GM12878 (cell line): ENCODE measurements at regions not wholly inside any gene's neighbourhood (a gene's known extent, or its start where the extent isn't known, plus 50 kb on each side); places are given as distances from the start of the nearest gene placed in this dataset.

Source experiments
- ATAC-seq: fragments of 200-7000 bp; cut with Tn5 transposase; 3 replicates; pipeline ENCODE4 v1.9.1; 2020; ENCODE audit warnings: mild to moderate bottlenecking, moderate library complexity
- BruUV-seq: library from RNA; stranded (reverse); fragments of 400-500 nt; replicated peaks from 2 replicates; lab custom pipeline; 2021; lab: Mats Ljungman, UMichigan
- CTCF ChIA-PET: fragments of 300-600 bp; sonication (Branson Sonifier 250); formaldehyde crosslinking; extraction: SDS; loops from one replicate; lab custom pipeline; 2021; ENCODE audit warnings: inconsistent platforms; lab: Yijun Ruan, JAX
- POLR2A ChIA-PET: fragments of 350-600 bp; formaldehyde crosslinking; extraction: SDS; loops from one replicate; lab custom pipeline; 2021; ENCODE audit warnings: inconsistent platforms; lab: Charles Lee
- RAD21 ChIA-PET: fragments of 300-600 bp; sonication (Branson Sonifier 250); formaldehyde crosslinking; loops from one replicate; lab custom pipeline; 2023; ENCODE audit warnings: antibody characterized with exemption; ENCODE audit not compliant: unreplicated experiment; lab: Charles Lee
- SMC1A ChIA-PET: fragments of 300-600 bp; sonication (Branson Sonifier 250); formaldehyde crosslinking; loops from one replicate; lab custom pipeline; 2023; ENCODE audit not compliant: unreplicated experiment, uncharacterized antibody; lab: Charles Lee
- DNase-seq: peaks from one replicate; pipeline ENCODE4 v3.0.0-alpha.2; 2011; ENCODE audit warnings: low read depth, low spot score
- FAIRE-seq: peaks from 3 replicates; lab custom pipeline; 2011; peaks lifted over from hg19 to GRCh38; lab: Jason Lieb, UNC
- H2AFZ ChIP-seq: 2 replicates; pipeline ENCODE4 v1.6.0; 2011; ENCODE audit warnings: low read depth, low read length, control low read depth; ENCODE audit not compliant: control insufficient read depth
- H3K27ac ChIP-seq: 2 replicates; pipeline ENCODE4 v1.5.1; 2011; ENCODE audit warnings: control low read depth; ENCODE audit not compliant: control insufficient read depth, insufficient read depth
- H3K27me3 ChIP-seq, 2 experiments: replicated peaks in 1 of 2; 2 replicates each; pipeline versions ENCODE4 v1.6.0 to v1.6.1; 2011; ENCODE audit warnings: low read length in 1 of 2; ENCODE audit not compliant: control insufficient read depth in 2 of 2, insufficient read depth in 2 of 2
- H3K36me3 ChIP-seq, 2 experiments: 2 replicates each; pipeline ENCODE4 v1.5.1; 2011; ENCODE audit warnings: low read length in 1 of 2; ENCODE audit not compliant: control insufficient read depth in 2 of 2, insufficient read depth in 2 of 2
- H3K4me1 ChIP-seq: 2 replicates; pipeline ENCODE4 v1.6.1; 2011; ENCODE audit warnings: mild to moderate bottlenecking, low read length, moderate library complexity, mixed read lengths; ENCODE audit not compliant: control insufficient read depth, insufficient read depth
- H3K4me2 ChIP-seq: 2 replicates; pipeline ENCODE4 v1.6.0; 2011; ENCODE audit warnings: control low read depth; ENCODE audit not compliant: control insufficient read depth, insufficient read depth
- H3K4me3 ChIP-seq: fragments of 200-600 bp; sonication (generic); 2 replicates; pipeline ENCODE4 v1.5.1; 2016
- H3K79me2 ChIP-seq: 2 replicates; pipeline ENCODE4 v1.6.0; 2011; ENCODE audit warnings: low read length; ENCODE audit not compliant: control insufficient read depth, insufficient read depth
- H3K9ac ChIP-seq: 2 replicates; pipeline ENCODE4 v1.8.0; 2011; ENCODE audit warnings: low read length, control low read depth, mixed read lengths; ENCODE audit not compliant: control insufficient read depth, insufficient read depth
- H3K9me3 ChIP-seq: replicated peaks from 3 replicates; pipeline ENCODE4 v1.5.1; 2011; ENCODE audit warnings: mild to moderate bottlenecking, low read length; ENCODE audit not compliant: control insufficient read depth, insufficient read depth
- H4K20me1 ChIP-seq: 2 replicates; pipeline ENCODE4 v1.6.0; 2011; ENCODE audit not compliant: control insufficient read depth, insufficient read depth
- BCLAF1 ChIP-seq: fragments of 450-650 bp; IDR thresholded peaks from 2 replicates; pipeline ENCODE4 v1.6.1; 2017; ENCODE audit warnings: antibody characterized with exemption, mild to moderate bottlenecking, moderate library complexity
- CREB1 ChIP-seq: IDR thresholded peaks from 2 replicates; pipeline ENCODE4 v1.6.1; 2012; ENCODE audit warnings: low read depth, mild to moderate bottlenecking, inconsistent platforms
- E2F8 ChIP-seq: fragments of 450-650 bp; IDR thresholded peaks from 2 replicates; pipeline ENCODE4 v1.6.1; 2018; ENCODE audit warnings: mild to moderate bottlenecking, low read depth, moderate library complexity; ENCODE audit not compliant: partially characterized antibody
- HDAC6 ChIP-seq: fragments of 200-600 bp; sonication (generic); IDR thresholded peaks from one replicate; pipeline ENCODE4 v1.8.0; 2017; ENCODE audit warnings: antibody characterized with exemption; ENCODE audit not compliant: unreplicated experiment
- HDGF ChIP-seq: fragments of 450-650 bp; IDR thresholded peaks from 2 replicates; pipeline ENCODE4 v1.6.1; 2016; ENCODE audit warnings: antibody characterized with exemption
- MEF2A ChIP-seq: IDR thresholded peaks from 2 replicates; pipeline ENCODE4 v1.6.1; 2011; ENCODE audit warnings: low read depth, mild to moderate bottlenecking, low read length, moderate library complexity; ENCODE audit not compliant: insufficient read depth
- MTA2 ChIP-seq: fragments of 450-650 bp; IDR thresholded peaks from 2 replicates; pipeline ENCODE4 v1.6.1; 2016; ENCODE audit warnings: low read depth, mild to moderate bottlenecking, moderate library complexity
- RELA ChIP-seq: fragments of 450-650 bp; IDR thresholded peaks from 2 replicates; pipeline ENCODE4 v1.8.0; 2014; ENCODE audit warnings: borderline replicate concordance; ENCODE audit not compliant: partially characterized antibody
- TBL1XR1 ChIP-seq: IDR thresholded peaks from 2 replicates; pipeline ENCODE4 v1.6.1; 2012; ENCODE audit warnings: low read depth, low read length, improper control_type of control experiment
- TCF7 ChIP-seq: IDR thresholded peaks from 2 replicates; pipeline ENCODE4 v1.6.1; 2014; ENCODE audit warnings: antibody characterized with exemption, borderline replicate concordance
- USF2 ChIP-seq: IDR thresholded peaks from 2 replicates; pipeline ENCODE4 v1.6.1; 2011; ENCODE audit warnings: low read depth, low read length, improper control_type of control experiment, borderline replicate concordance
- WGBS: methylation state at CpG from one replicate; pipeline ENCODE4 v1.1.6; 2016; ENCODE audit warnings: low lambda C conversion rate; ENCODE audit not compliant: insufficient replicate concordance, insufficient coverage; ENCODE audit errors: missing lambda C conversion rate; 5-methylcytosine and 5-hydroxymethylcytosine counted together
- in situ Hi-C: fragments of 300-500 bp; cut with MboI; formaldehyde crosslinking; loops from 9 replicates; pipeline ENCODE4 v1.14.3; 2018; ENCODE audit warnings: mixed read lengths
- intact Hi-C: fragments of 100-400 bp; cut with micrococcal nuclease; formaldehyde crosslinking; loops from one replicate; pipeline ENCODE4 v1.14.2; 2022; ENCODE audit not compliant: unreplicated experiment

GRCh38 chr18:24799176-24799575, 338.7 kb downstream of the HRH4 start:
- TF ChIP-seq USF2 (no peak), E2F8 (no peak), MTA2 (no peak), HDAC6 (no peak), BCLAF1 (no peak), CREB1 (no peak), HDGF (no peak), MEF2A (no peak), TCF7 (no peak), RELA (no peak), TBL1XR1 (no peak)
- no peak overlapping the region for H2AFZ ChIP-seq
- ATAC-seq (no peak), DNase-seq (no peak), FAIRE-seq (no peak)
- H3K79me2 ChIP-seq = no peaks in the 10 kb centered on the region
- in situ Hi-C loops = no loop called here
- H3K36me3 ChIP-seq = no peaks in the 10 kb centered on the region
- no peaks in the 10 kb centered on the region for H3K4me1 ChIP-seq
- RAD21 ChIA-PET = no interaction called here
- no peak overlapping the region for H3K4me3 ChIP-seq
- POLR2A ChIA-PET = no interaction called here
- SMC1A ChIA-PET = no interaction called here
- H3K4me2 ChIP-seq = no peak overlapping the region
- no peak overlapping the region for H3K9ac ChIP-seq
- H3K9me3 ChIP-seq = no peaks in the 10 kb centered on the region
- intact Hi-C loops = no loop called here
- no peak overlapping the region for H3K27ac ChIP-seq
- BruUV-seq = no TSS peak
- H3K27me3 ChIP-seq = no peaks in the 10 kb centered on the region
- CTCF ChIA-PET = interaction anchor here (1.1 kb wide), 1 partner anchor 262 kb away, joined by 3 read pairs; no protein-coding TSS in a partner anchor
- 0% methylated on average over 1 of the region's 1 CpG for WGBS
- H4K20me1 ChIP-seq = no peaks in the 10 kb centered on the region
